Smooth muscle cell (in vitro differentiated cells): ENCODE measurements at regions not wholly inside any gene's neighbourhood (a gene's known extent, or its start where the extent isn't known, plus 50 kb on each side); places are given as distances from the start of the nearest gene placed in this dataset.
"Not testable (repeated sequence)": the region's sequence is repeated elsewhere in the genome, so short reads cannot be mapped to it uniquely, and the experiment has no call there.

Experiments
- DNase-seq: peaks from one replicate; lab custom pipeline; 2025; ENCODE audit not compliant: unreplicated experiment; lab: John Stamatoyannopoulos, UW
- H2AFZ ChIP-seq: fragments of 200-600 bp; sonication (generic); 2 replicates; pipeline ENCODE4 v1.6.0; 2016; ENCODE audit warnings: antibody characterized with exemption, low read depth, mild to moderate bottlenecking
- H3F3A ChIP-seq: fragments of 200-600 bp; sonication (generic); 2 replicates; pipeline ENCODE4 v1.6.0; 2017; ENCODE audit warnings: antibody characterized with exemption, low read depth
- H3K27ac ChIP-seq: fragments of 200-600 bp; sonication (generic); 2 replicates; pipeline ENCODE4 v1.5.1; 2016; ENCODE audit warnings: low read depth, mild to moderate bottlenecking
- H3K27me3 ChIP-seq: fragments of 200-600 bp; sonication (generic); 2 replicates; pipeline ENCODE4 v1.6.1; 2016; ENCODE audit warnings: low read depth, mild to moderate bottlenecking
- H3K36me3 ChIP-seq: fragments of 200-600 bp; sonication (generic); 2 replicates; pipeline ENCODE4 v1.5.1; 2016; ENCODE audit warnings: low read depth
- H3K4me1 ChIP-seq: fragments of 200-600 bp; sonication (generic); 2 replicates; pipeline ENCODE4 v1.5.1; 2016; ENCODE audit warnings: low read depth
- H3K4me2 ChIP-seq: fragments of 200-600 bp; sonication (generic); 2 replicates; pipeline ENCODE4 v1.6.0; 2016; ENCODE audit warnings: mild to moderate bottlenecking
- H3K4me3 ChIP-seq: fragments of 200-600 bp; sonication (generic); 2 replicates; pipeline ENCODE4 v1.5.1; 2016; ENCODE audit warnings: mild to moderate bottlenecking
- H3K79me2 ChIP-seq: fragments of 200-600 bp; sonication (generic); 2 replicates; pipeline ENCODE4 v1.6.0; 2016; ENCODE audit warnings: low read depth, mild to moderate bottlenecking
- H3K9ac ChIP-seq: fragments of 200-600 bp; sonication (generic); 2 replicates; pipeline ENCODE4 v1.6.0; 2016; ENCODE audit warnings: low read depth
- H3K9me3 ChIP-seq: fragments of 200-600 bp; sonication (generic); replicated peaks from 2 replicates; pipeline ENCODE4 v1.5.1; 2016; ENCODE audit warnings: low read depth
- H4K20me1 ChIP-seq: fragments of 200-600 bp; sonication (generic); 2 replicates; pipeline ENCODE4 v1.6.0; 2016; ENCODE audit warnings: low read depth
- WGBS: methylation state at CpG from one replicate; pipeline ENCODE4 v1.1.7; 2016; ENCODE audit warnings: low lambda C conversion rate; 5-methylcytosine and 5-hydroxymethylcytosine counted together
- TF ChIP-seq, protein P1 (sequence below): fragments of 200-600 bp; sonication (generic); IDR thresholded peaks from 2 replicates; pipeline ENCODE4 v1.5.1; 2017; ENCODE audit warnings: borderline replicate concordance, mild to moderate bottlenecking, antibody characterized with exemption; ENCODE audit not compliant: insufficient read depth, poor library complexity, severe bottlenecking

DNA sequence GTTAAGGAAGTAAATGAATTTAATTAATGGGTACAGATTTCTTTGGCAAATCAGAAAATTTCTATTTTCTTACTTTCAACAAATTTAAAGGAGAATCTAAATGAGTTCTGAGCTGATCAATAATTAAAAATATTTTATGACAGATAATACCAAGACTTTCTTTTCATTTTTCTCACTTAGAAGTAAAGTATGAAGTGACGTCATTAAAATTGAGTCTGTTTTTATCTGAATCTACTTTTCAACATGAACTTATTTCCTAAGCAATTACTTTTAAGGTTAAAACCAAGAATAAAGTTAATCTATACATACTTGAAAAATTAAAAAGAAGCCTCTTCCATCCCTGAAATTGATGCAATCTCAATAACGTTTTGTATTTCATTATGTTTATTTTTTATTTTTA lies 552.8 kb upstream of the ST8SIA4 start:
- Histone ChIP-seq H3K36me3 (no peaks in the 10 kb centered on the region), H3K4me3 (no peak overlapping the region), H3K79me2 (no peaks in the 10 kb centered on the region), H3K27me3 (no peaks in the 10 kb centered on the region), H3K4me1 (no peaks in the 10 kb centered on the region), H3K9me3 (no peaks in the 10 kb centered on the region), H3K9ac (no peak overlapping the region), H3K27ac (no peak overlapping the region), H2AFZ (no peak overlapping the region), H4K20me1 (no peaks in the 10 kb centered on the region), H3K4me2 (no peak overlapping the region), H3F3A (no peaks in the 10 kb centered on the region)
- WGBS = 81% methylated on average over 2 of the region's 2 CpGs
- no peak for DNase-seq
- TF ChIP-seq, protein P1, sequence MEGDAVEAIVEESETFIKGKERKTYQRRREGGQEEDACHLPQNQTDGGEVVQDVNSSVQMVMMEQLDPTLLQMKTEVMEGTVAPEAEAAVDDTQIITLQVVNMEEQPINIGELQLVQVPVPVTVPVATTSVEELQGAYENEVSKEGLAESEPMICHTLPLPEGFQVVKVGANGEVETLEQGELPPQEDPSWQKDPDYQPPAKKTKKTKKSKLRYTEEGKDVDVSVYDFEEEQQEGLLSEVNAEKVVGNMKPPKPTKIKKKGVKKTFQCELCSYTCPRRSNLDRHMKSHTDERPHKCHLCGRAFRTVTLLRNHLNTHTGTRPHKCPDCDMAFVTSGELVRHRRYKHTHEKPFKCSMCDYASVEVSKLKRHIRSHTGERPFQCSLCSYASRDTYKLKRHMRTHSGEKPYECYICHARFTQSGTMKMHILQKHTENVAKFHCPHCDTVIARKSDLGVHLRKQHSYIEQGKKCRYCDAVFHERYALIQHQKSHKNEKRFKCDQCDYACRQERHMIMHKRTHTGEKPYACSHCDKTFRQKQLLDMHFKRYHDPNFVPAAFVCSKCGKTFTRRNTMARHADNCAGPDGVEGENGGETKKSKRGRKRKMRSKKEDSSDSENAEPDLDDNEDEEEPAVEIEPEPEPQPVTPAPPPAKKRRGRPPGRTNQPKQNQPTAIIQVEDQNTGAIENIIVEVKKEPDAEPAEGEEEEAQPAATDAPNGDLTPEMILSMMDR = no peak

DNA sequence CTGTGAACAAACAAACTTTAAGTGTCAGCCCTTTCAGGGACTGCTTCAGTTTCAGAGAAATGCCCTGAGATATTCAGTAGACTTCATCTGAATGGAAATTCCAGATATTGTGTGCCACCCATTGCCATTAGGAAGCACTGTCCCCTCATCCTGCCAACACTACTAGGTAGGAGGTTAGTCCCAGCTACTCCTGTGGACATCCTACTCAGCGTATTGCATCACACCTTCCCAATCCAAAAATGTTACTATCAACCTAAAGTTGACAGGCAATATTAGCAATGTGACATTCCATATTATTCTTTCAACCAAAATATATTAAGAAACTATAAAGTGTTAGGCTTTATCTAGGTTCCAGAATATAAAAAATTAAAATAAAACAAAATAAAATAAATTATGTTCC lies 552.0 kb upstream of the ST8SIA4 start:
- Histone ChIP-seq H3K4me2 (no peak overlapping the region), H4K20me1 (no peaks in the 10 kb centered on the region), H3F3A (no peaks in the 10 kb centered on the region), H2AFZ (no peak overlapping the region), H3K4me3 (no peak overlapping the region), H3K27ac (no peak overlapping the region), H3K27me3 (no peaks in the 10 kb centered on the region), H3K9me3 (no peaks in the 10 kb centered on the region), H3K79me2 (no peaks in the 10 kb centered on the region), H3K4me1 (no peaks in the 10 kb centered on the region), H3K9ac (no peak overlapping the region), H3K36me3 (no peaks in the 10 kb centered on the region)
- TF ChIP-seq, protein P1 = no peak
- WGBS = 97% methylated on average over 1 of the region's 1 CpG
- no peak for DNase-seq

DNA sequence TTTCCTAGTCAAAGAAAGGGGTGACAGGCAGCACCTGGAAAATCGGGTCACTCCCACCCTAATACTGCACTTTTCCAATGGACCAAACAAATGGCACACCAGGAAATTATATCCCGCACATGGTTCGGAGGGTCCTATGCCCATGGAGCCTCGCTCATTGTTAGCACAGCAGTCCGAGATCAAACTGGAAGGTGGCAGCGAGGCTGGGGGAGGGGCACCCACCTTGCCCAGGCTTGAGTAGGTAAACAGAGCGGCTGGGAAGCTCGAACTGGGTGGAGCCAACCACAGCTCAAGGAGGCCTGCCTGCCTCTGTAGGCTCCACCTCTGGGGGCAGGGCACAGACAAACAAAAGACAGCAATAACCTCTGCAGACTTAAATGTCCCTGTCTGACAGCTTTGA lies 539.2 kb upstream of the ST8SIA4 start:
- H2AFZ ChIP-seq, H3K4me2 ChIP-seq, H3K9me3 ChIP-seq, H3K27me3 ChIP-seq, H3K27ac ChIP-seq, H4K20me1 ChIP-seq, H3K36me3 ChIP-seq, DNase-seq, H3K4me1 ChIP-seq, H3K79me2 ChIP-seq, H3K4me3 ChIP-seq, H3K9ac ChIP-seq, H3F3A ChIP-seq: not testable (repeated sequence)
- WGBS = 86% methylated on average over 8 of the region's 8 CpGs

DNA sequence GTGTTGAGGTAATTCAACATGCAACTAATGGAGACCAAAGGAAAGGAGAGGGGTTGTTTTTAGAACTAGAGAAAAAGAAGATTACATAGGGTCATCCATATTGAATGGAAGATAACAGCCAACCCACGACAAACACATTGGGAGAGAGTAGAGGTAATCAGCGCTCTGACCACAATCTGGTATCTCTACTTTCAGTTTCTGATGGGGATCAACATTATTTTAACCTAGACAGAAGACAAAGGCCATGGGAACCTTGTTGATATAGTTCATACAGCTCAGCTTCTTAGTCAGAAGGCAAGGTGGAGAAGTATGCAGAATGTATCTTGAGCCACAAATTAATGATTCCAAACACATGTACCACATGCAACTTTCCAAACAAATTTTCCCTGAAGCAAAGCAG lies 537.1 kb upstream of the ST8SIA4 start:
- Histone ChIP-seq H3K9me3 (no peaks in the 10 kb centered on the region), H3K36me3 (no peaks in the 10 kb centered on the region), H3K4me2 (no peak overlapping the region), H3K4me3 (no peak overlapping the region), H4K20me1 (no peaks in the 10 kb centered on the region), H3K9ac (no peak overlapping the region), H3F3A (no peaks in the 10 kb centered on the region), H2AFZ (no peak overlapping the region), H3K4me1 (no peaks in the 10 kb centered on the region), H3K27me3 (no peaks in the 10 kb centered on the region), H3K79me2 (no peaks in the 10 kb centered on the region), H3K27ac (no peak overlapping the region)
- DNase-seq = no peak
- WGBS = 87% methylated on average over 2 of the region's 2 CpGs
- TF ChIP-seq, protein P1 = no peak
